ENCODE measurements at regions not wholly inside any gene's neighbourhood (a gene's known extent, or its start where the extent isn't known, plus 50 kb on each side); places are given as distances from the start of the nearest gene placed in this dataset.

GRCh38 chr22:22813126-22814075 lies 74.2 kb upstream of the IGLL5 start:
- no peak overlapping the region for H2AFZ ChIP-seq (ENCODE audit: low read depth, low read length)
- no peaks in the 10 kb centered on the region for H3K4me1 ChIP-seq (ENCODE audit: control insufficient read depth, insufficient read depth, low read depth, low read length)
- no peak overlapping the region for H3K4me3 ChIP-seq (ENCODE audit: insufficient read depth in 1 of 2, low read depth in 1 of 2, low read length in 2 of 2)
- no peak overlapping the region for H3K18ac ChIP-seq (ENCODE audit: low read depth in 1 of 2, low read length in 2 of 2)
- H2BK120ac ChIP-seq (ENCODE audit: low read depth, low read length) = no peak overlapping the region
- H3K27me3 ChIP-seq (ENCODE audit: control insufficient read depth in 1 of 2, insufficient read depth in 1 of 2, low read length in 2 of 2) = peaks cover 0 to 57% of the 10 kb centered on the region in 2 experiments
- H3K9me3 ChIP-seq (ENCODE audit: control insufficient read depth, low read length) = no peaks in the 10 kb centered on the region
- no peaks in the 10 kb centered on the region for H3K79me1 ChIP-seq (replicated peaks; ENCODE audit: low read length, poor library complexity, severe bottlenecking)
- no peak overlapping the region for H3K27ac ChIP-seq (ENCODE audit: low read length, poor library complexity, severe bottlenecking)
- no peak overlapping the region for H2AK5ac ChIP-seq (ENCODE audit: low read length, severe bottlenecking)
- H4K8ac ChIP-seq (ENCODE audit: low read length) = no peak overlapping the region
- H3K4ac ChIP-seq (ENCODE audit: low read depth in 1 of 2, low read length in 2 of 2) = no peak overlapping the region
- H3K4me2 ChIP-seq (ENCODE audit: low read length, poor library complexity, severe bottlenecking) = no peak overlapping the region
- no peaks in the 10 kb centered on the region for H3K36me3 ChIP-seq (ENCODE audit: control insufficient read depth in 1 of 2, insufficient read depth in 2 of 2, low read depth in 1 of 2, low read length in 2 of 2)
- no peak overlapping the region for H3K14ac ChIP-seq (ENCODE audit: low read length in 2 of 2)
- H2BK5ac ChIP-seq (ENCODE audit: low read depth, low read length, poor library complexity, severe bottlenecking) = no peak overlapping the region
- H3K9ac ChIP-seq (ENCODE audit: low read length) = no peak overlapping the region
- H3K23ac ChIP-seq (ENCODE audit: low read length in 2 of 2) = no peak overlapping the region
- no peak overlapping the region for H2BK15ac ChIP-seq (ENCODE audit: low read depth, poor library complexity, severe bottlenecking)
- no peak overlapping the region for H4K91ac ChIP-seq (ENCODE audit: low read length)
- no peak overlapping the region for H2BK12ac ChIP-seq (ENCODE audit: low read length in 2 of 2)
- WGBS = 46% methylated on average over 3 of the region's 3 CpGs
- no peak for DNase-seq

- Histone ChIP-seq H4K8ac (ENCODE audit: low read length) (no peak overlapping the region), H2AFZ (ENCODE audit: low read depth, low read length) (no peak overlapping the region), H3K27me3 (ENCODE audit: control insufficient read depth in 1 of 2, insufficient read depth in 1 of 2, low read length in 2 of 2) (peaks cover 0 to 44% of the 10 kb centered on the region in 2 experiments), H3K4me3 (ENCODE audit: insufficient read depth in 1 of 2, low read depth in 1 of 2, low read length in 2 of 2) (no peak overlapping the region), H3K4me1 (ENCODE audit: control insufficient read depth, insufficient read depth, low read depth, low read length) (no peaks in the 10 kb centered on the region), H2BK12ac (ENCODE audit: low read length in 2 of 2) (no peak overlapping the region), H3K18ac (ENCODE audit: low read depth in 1 of 2, low read length in 2 of 2) (no peak overlapping the region), H3K4me2 (ENCODE audit: low read length, poor library complexity, severe bottlenecking) (no peak overlapping the region), H2BK5ac (ENCODE audit: low read depth, low read length, poor library complexity, severe bottlenecking) (no peak overlapping the region), H3K27ac (ENCODE audit: low read length, poor library complexity, severe bottlenecking) (no peak overlapping the region), H3K79me1 (replicated peaks; ENCODE audit: low read length, poor library complexity, severe bottlenecking) (no peaks in the 10 kb centered on the region), H2BK120ac (ENCODE audit: low read depth, low read length) (no peak overlapping the region), H2BK15ac (ENCODE audit: low read depth, poor library complexity, severe bottlenecking) (no peak overlapping the region), H3K9ac (ENCODE audit: low read length) (no peak overlapping the region), H3K23ac (ENCODE audit: low read length in 2 of 2) (no peak overlapping the region), H3K36me3 (ENCODE audit: control insufficient read depth in 1 of 2, insufficient read depth in 2 of 2, low read depth in 1 of 2, low read length in 2 of 2) (no peaks in the 10 kb centered on the region), H3K9me3 (ENCODE audit: control insufficient read depth, low read length) (no peaks in the 10 kb centered on the region), H3K4ac (ENCODE audit: low read depth in 1 of 2, low read length in 2 of 2) (no peak overlapping the region), H4K91ac (ENCODE audit: low read length) (no peak overlapping the region), H3K14ac (ENCODE audit: low read length in 2 of 2) (no peak overlapping the region), H2AK5ac (ENCODE audit: low read length, severe bottlenecking) (no peak overlapping the region)
- no peak for DNase-seq
- 64% methylated on average over 14 of the region's 14 CpGs for WGBS
Observed at GRCh38 chr22:22814666-22815396, 72.8 kb upstream of the IGLL5 start.

GRCh38 chr22:22815397-22816170 lies 72.0 kb upstream of the IGLL5 start:
- Histone ChIP-seq H2BK120ac (ENCODE audit: low read depth, low read length) (no peak overlapping the region), H2BK15ac (ENCODE audit: low read depth, poor library complexity, severe bottlenecking) (no peak overlapping the region), H3K9me3 (ENCODE audit: control insufficient read depth, low read length) (no peaks in the 10 kb centered on the region), H2BK12ac (ENCODE audit: low read length in 2 of 2) (no peak overlapping the region), H3K4me1 (ENCODE audit: control insufficient read depth, insufficient read depth, low read depth, low read length) (no peaks in the 10 kb centered on the region), H3K79me1 (replicated peaks; ENCODE audit: low read length, poor library complexity, severe bottlenecking) (no peaks in the 10 kb centered on the region), H2BK5ac (ENCODE audit: low read depth, low read length, poor library complexity, severe bottlenecking) (no peak overlapping the region), H3K4me2 (ENCODE audit: low read length, poor library complexity, severe bottlenecking) (no peak overlapping the region), H2AK5ac (ENCODE audit: low read length, severe bottlenecking) (no peak overlapping the region), H3K27ac (ENCODE audit: low read length, poor library complexity, severe bottlenecking) (no peak overlapping the region), H3K36me3 (ENCODE audit: control insufficient read depth in 1 of 2, insufficient read depth in 2 of 2, low read depth in 1 of 2, low read length in 2 of 2) (no peaks in the 10 kb centered on the region), H2AFZ (ENCODE audit: low read depth, low read length) (no peak overlapping the region), H3K4me3 (ENCODE audit: insufficient read depth in 1 of 2, low read depth in 1 of 2, low read length in 2 of 2) (no peak overlapping the region), H4K91ac (ENCODE audit: low read length) (no peak overlapping the region), H3K18ac (ENCODE audit: low read depth in 1 of 2, low read length in 2 of 2) (no peak overlapping the region), H4K8ac (ENCODE audit: low read length) (no peak overlapping the region), H3K23ac (ENCODE audit: low read length in 2 of 2) (no peak overlapping the region), H3K27me3 (ENCODE audit: control insufficient read depth in 1 of 2, insufficient read depth in 1 of 2, low read length in 2 of 2) (peaks cover 0 to 45% of the 10 kb centered on the region in 2 experiments), H3K14ac (ENCODE audit: low read length in 2 of 2) (no peak overlapping the region), H3K9ac (ENCODE audit: low read length) (no peak overlapping the region), H3K4ac (ENCODE audit: low read depth in 1 of 2, low read length in 2 of 2) (no peak overlapping the region)
- 72% methylated on average over 5 of the region's 5 CpGs for WGBS
- DNase-seq = no peak

DNA sequence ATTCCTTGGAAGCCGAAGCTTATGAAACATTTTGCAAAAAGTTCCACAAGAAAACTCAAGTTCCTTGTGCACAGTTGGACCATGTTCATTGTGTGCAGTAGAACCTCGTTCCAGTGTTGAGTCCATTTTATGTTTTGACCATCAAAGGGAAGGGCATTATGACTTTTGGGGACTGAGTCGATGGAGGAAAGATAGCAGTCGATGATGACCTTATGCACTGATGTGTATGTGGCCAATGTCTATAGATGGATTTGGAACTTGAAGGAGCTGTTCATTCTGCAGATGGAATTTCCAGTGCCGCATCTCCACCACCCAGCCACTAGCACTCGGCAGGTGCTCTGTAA lies 71.5 kb upstream of the IGLL5 start:
- Histone ChIP-seq H2BK120ac (ENCODE audit: low read depth, low read length) (no peak overlapping the region), H3K9ac (ENCODE audit: low read length) (no peak overlapping the region), H2AK5ac (ENCODE audit: low read length, severe bottlenecking) (no peak overlapping the region), H3K27ac (ENCODE audit: low read length, poor library complexity, severe bottlenecking) (no peak overlapping the region), H4K91ac (ENCODE audit: low read length) (no peak overlapping the region), H2BK5ac (ENCODE audit: low read depth, low read length, poor library complexity, severe bottlenecking) (no peak overlapping the region), H3K36me3 (ENCODE audit: control insufficient read depth in 1 of 2, insufficient read depth in 2 of 2, low read depth in 1 of 2, low read length in 2 of 2) (no peaks in the 10 kb centered on the region), H3K79me1 (replicated peaks; ENCODE audit: low read length, poor library complexity, severe bottlenecking) (no peaks in the 10 kb centered on the region), H3K14ac (ENCODE audit: low read length in 2 of 2) (no peak overlapping the region), H3K4me2 (ENCODE audit: low read length, poor library complexity, severe bottlenecking) (no peak overlapping the region), H4K8ac (ENCODE audit: low read length) (no peak overlapping the region), H3K4me3 (ENCODE audit: insufficient read depth in 1 of 2, low read depth in 1 of 2, low read length in 2 of 2) (no peak overlapping the region), H3K9me3 (ENCODE audit: control insufficient read depth, low read length) (no peaks in the 10 kb centered on the region), H2AFZ (ENCODE audit: low read depth, low read length) (no peak overlapping the region), H3K27me3 (ENCODE audit: control insufficient read depth in 1 of 2, insufficient read depth in 1 of 2, low read length in 2 of 2) (peaks cover 0 to 46% of the 10 kb centered on the region in 2 experiments), H2BK12ac (ENCODE audit: low read length in 2 of 2) (no peak overlapping the region), H3K4me1 (ENCODE audit: control insufficient read depth, insufficient read depth, low read depth, low read length) (no peaks in the 10 kb centered on the region), H3K18ac (ENCODE audit: low read depth in 1 of 2, low read length in 2 of 2) (no peak overlapping the region), H3K23ac (ENCODE audit: low read length in 2 of 2) (no peak overlapping the region), H3K4ac (ENCODE audit: low read depth in 1 of 2, low read length in 2 of 2) (no peak overlapping the region), H2BK15ac (ENCODE audit: low read depth, poor library complexity, severe bottlenecking) (no peak overlapping the region)
- DNase-seq = no peak
- 65% methylated on average over 4 of the region's 6 CpGs for WGBS

All from mesenchymal stem cell (in vitro differentiated cells and primary cell).